ENCODE measurements at regions not wholly inside any gene's neighbourhood (a gene's known extent, or its start where the extent isn't known, plus 50 kb on each side); places are given as distances from the start of the nearest gene placed in this dataset.

- no peak overlapping the region for H3K4me3 ChIP-seq (ENCODE audit: control insufficient read depth, low read depth, low read length)
- DNase-seq (ENCODE audit: low read depth): no peak
- no peak for TF ChIP-seq CTCF (conservative IDR thresholded peaks at IDR 0.05; ENCODE audit: control insufficient read depth, insufficient read depth, low read depth, low read length)
Measured at GRCh38 chr2:37458133-37458532, 113.7 kb downstream of the QPCT start.

GRCh38 chr2:37459095-37459981 is 114.9 kb downstream of the QPCT start:
- TF ChIP-seq CTCF (conservative IDR thresholded peaks at IDR 0.05; ENCODE audit: control insufficient read depth, insufficient read depth, low read depth, low read length): no peak
- no peak overlapping the region for H3K4me3 ChIP-seq (ENCODE audit: control insufficient read depth, low read depth, low read length)
- peak; percentile 86 for DNase-seq (ENCODE audit: low read depth)

- H3K4me3 ChIP-seq (ENCODE audit: control insufficient read depth, low read depth, low read length): no peak overlapping the region
- no peak for TF ChIP-seq CTCF (conservative IDR thresholded peaks at IDR 0.05; ENCODE audit: control insufficient read depth, insufficient read depth, low read depth, low read length)
- no peak for DNase-seq (ENCODE audit: low read depth)
Measured at GRCh38 chr2:37460896-37461229, 116.4 kb downstream of the QPCT start.

- no peak for TF ChIP-seq CTCF (conservative IDR thresholded peaks at IDR 0.05; ENCODE audit: control insufficient read depth, insufficient read depth, low read depth, low read length)
- DNase-seq (ENCODE audit: low read depth): no peak
Measured at GRCh38 chr2:37464067-37464466, 119.6 kb downstream of the QPCT start.

GRCh38 chr2:37466533-37467222 is 122.2 kb downstream of the QPCT start:
- peak; percentile 11 for DNase-seq (ENCODE audit: low read depth)
- TF ChIP-seq CTCF (conservative IDR thresholded peaks at IDR 0.05; ENCODE audit: control insufficient read depth, insufficient read depth, low read depth, low read length): no peak
- H3K4me3 ChIP-seq (ENCODE audit: control insufficient read depth, low read depth, low read length): no peak overlapping the region

More at GRCh38 chr2:37464067-37464466, 119.6 kb downstream of the QPCT start:
- no peak overlapping the region for H3K4me3 ChIP-seq (ENCODE audit: control insufficient read depth, low read depth, low read length)

GRCh38 chr2:37468170-37468569 is 123.7 kb downstream of the QPCT start:
- DNase-seq (ENCODE audit: low read depth): peak; percentile 14
- TF ChIP-seq CTCF (conservative IDR thresholded peaks at IDR 0.05; ENCODE audit: control insufficient read depth, insufficient read depth, low read depth, low read length): no peak

More at GRCh38 chr2:37468170-37468569, 123.7 kb downstream of the QPCT start:
- no peak overlapping the region for H3K4me3 ChIP-seq (ENCODE audit: control insufficient read depth, low read depth, low read length)

Measured in fibroblast of mammary gland (primary cell).